Fibroblast of lung (primary cell): ENCODE measurements at regions not wholly inside any gene's neighbourhood (a gene's known extent, or its start where the extent isn't known, plus 50 kb on each side); places are given as distances from the start of the nearest gene placed in this dataset.

Experiments
- CTCF ChIP-seq, 2 donors: IDR thresholded peaks in 1 of 2; conservative IDR thresholded peaks in 1 of 2; 1 replicate in 1 of 2; 2 replicates in 1 of 2; pipeline ENCODE4 v1.5.1; 2011 to 2012; ENCODE audit warnings: low read length in 2 of 2, control low read depth in 1 of 2, inconsistent platforms in 1 of 2, low read depth in 1 of 2, mild to moderate bottlenecking in 1 of 2
- EZH2 ChIP-seq: IDR thresholded peaks from 2 replicates; pipeline ENCODE4 v1.5.1; 2012; ENCODE audit warnings: low read length, control low read depth, mild to moderate bottlenecking; ENCODE audit errors: missing control alignments

- no peak for TF ChIP-seq CTCF (conservative IDR thresholded peaks at IDR 0.05 in 1 of 2, IDR thresholded peaks at IDR 0.05 in 1 of 2; ENCODE audit: low read depth in 1 of 2, low read length in 2 of 2)
- no peak for TF ChIP-seq EZH2
Measured at GRCh38 chr7:136325578-136325977, 348.4 kb upstream of the MTPN start.
